ENCODE measurements at regions not wholly inside any gene's neighbourhood (a gene's known extent, or its start where the extent isn't known, plus 50 kb on each side); places are given as distances from the start of the nearest gene placed in this dataset.

- DNase-seq, result no peak
Observed at GRCh38 chr12:92489781-92490180, 213.0 kb upstream of the PLEKHG7 start.

DNA sequence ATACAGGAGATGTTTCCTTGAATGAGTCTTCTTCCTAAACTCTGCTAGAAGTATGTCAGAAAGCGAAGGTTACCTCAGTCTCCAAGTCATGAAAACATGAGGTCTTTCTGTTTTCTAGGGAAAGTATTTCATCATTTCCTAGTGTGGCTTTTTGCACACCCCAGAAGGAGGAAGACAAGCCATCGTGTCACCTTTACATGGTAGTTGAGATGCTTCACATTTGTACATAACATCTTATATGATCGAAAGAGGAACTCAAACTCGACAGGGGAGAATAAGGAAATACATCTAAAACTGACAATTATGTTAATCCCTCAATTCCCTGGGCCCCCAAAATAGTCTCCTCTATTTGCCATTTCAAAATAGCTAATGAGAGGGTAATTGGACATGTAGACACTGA is 214.1 kb upstream of the PLEKHG7 start:
- no peak for DNase-seq

DNA sequence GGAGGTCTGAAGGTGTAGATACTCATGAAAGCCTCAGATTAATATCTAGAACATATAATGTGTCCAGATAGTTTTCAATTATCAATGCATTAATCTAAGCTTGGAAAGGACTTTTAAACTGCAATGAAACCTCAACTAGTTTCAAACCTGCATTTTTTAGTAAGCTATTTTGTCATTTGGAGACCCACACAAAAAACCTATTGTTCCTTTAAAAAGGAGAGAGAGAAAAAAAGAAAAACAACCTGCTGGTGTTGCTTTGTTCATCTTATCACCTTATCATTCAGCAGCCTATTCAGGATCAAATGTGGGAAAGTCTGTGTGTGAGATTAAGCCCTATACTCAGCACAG is 215.7 kb upstream of the PLEKHG7 start:
- no peak for DNase-seq

DNA sequence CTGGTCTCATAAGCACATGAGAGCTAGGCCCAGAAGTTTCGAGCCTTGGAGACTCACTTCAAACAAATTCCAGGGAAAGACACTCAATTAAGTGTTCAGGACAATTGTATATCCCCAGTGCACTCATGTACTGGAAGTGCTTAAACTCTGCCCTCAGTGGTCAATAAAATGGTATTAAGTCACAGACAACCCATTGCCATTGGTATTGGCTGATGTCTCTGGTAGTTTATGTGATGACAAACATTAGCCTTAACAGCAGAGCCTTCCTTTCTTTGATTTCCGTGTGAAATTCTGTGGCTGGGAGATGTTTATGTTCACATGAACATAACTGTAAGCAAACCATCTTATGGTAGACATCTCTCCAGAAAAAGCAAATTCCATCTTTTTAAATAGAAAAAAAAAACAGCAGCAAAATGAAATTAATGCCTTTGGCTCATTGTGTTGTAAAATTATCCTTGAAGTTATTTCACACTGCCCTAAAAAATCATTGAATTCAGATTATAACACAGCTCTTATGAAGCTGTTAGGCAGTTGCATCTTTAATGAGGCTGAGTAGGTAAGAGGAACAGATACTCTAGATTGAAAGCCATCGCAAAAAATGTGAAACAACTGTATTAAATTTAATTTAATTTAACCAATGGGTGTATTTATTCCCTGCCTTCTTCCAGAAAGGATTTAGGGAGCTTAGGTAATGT is 216.2 kb upstream of the PLEKHG7 start:
- no peak for DNase-seq

GRCh38 chr12:92485351-92486348 is 217.1 kb upstream of the PLEKHG7 start:
- DNase-seq, result no peak

GRCh38 chr12:92482599-92482998 is 220.2 kb upstream of the PLEKHG7 start:
- DNase-seq, result no peak

DNA sequence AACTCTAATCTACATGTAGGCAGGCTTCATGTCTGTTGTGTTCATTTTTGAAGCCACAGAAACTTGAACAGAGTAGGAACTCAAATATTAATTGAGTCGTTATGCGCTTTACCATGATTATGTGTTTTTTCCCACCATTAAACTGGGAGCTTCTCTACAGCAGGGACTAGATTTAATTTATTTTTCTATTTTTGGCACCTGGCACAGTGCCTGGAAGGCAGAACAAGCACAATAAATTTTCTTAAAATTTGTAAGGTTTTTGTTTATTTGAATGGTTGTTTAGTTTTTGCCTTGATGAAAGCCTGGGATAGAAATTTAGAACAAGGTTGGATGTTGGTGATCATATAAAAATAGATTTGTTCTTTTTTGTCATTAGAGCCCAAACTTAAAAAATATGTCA is 221.7 kb upstream of the PLEKHG7 start:
- DNase-seq, result no peak

DNA sequence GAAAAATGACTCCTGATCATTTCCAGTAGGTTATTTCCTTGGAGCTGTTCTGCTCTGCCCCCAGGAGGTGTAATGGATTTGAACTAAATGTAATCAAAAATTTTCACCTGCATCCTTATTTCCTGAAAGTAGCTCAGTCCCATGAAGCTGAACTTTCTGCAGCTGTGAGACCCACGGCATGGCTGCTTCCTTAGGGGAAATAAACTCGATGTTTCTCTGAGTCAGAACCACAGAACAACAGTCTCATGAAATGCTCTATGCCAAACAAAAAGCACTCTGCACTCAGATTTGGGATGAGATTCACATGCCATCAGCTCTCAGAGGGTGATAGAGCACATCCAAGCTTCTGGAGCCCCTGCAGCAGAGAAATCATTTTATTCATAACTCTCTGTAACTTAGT is 224.1 kb upstream of the PLEKHG7 start:
- DNase-seq, result no peak

- DNase-seq, result no peak
Observed at GRCh38 chr12:92476844-92477243, 225.9 kb upstream of the PLEKHG7 start.

DNA sequence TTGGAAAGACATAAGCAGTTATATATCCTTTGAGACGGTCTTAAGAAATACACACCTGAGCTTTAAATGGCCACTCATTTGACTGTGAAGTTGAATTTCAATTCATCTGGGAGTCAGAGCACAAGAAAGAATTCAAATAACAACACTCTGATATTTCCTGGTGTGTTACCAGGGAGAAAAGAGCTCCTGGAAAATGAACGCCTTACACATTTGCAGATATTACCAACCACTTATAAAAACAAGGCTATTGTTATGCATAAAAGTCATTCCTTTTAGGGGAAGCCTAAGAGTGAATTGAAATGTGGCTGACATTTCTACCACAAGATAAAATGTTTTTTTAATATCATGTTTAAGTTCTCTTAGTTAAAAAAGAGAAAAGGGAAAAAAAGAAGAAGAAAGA is 229.2 kb upstream of the PLEKHG7 start:
- DNase-seq, result no peak

DNA sequence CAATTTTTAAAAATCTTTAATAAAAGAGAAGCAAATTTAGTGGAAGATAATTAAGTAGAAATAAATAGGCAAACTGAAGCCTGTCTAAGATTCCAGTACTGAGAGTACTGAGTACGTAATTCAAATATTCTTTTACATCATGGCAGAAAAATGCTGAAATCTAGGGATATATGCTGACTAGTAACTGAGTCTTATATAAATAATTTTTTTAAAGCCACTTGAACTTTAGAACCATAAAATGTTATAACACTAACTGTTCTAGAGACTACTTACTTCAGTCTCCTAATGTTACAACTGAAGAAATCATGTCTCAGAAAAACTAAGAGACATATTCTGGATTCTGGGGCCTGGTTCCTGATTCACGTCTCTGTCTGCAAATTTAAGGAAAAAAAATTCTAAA is 230.6 kb upstream of the PLEKHG7 start:
- DNase-seq, result no peak

GRCh38 chr12:92471551-92471950 is 231.2 kb upstream of the PLEKHG7 start:
- DNase-seq, result no peak

GRCh38 chr12:92470608-92471021 is 232.2 kb upstream of the PLEKHG7 start:
- no peak for DNase-seq

GRCh38 chr12:92469837-92470236 is 233.0 kb upstream of the PLEKHG7 start:
- no peak for DNase-seq

DNA sequence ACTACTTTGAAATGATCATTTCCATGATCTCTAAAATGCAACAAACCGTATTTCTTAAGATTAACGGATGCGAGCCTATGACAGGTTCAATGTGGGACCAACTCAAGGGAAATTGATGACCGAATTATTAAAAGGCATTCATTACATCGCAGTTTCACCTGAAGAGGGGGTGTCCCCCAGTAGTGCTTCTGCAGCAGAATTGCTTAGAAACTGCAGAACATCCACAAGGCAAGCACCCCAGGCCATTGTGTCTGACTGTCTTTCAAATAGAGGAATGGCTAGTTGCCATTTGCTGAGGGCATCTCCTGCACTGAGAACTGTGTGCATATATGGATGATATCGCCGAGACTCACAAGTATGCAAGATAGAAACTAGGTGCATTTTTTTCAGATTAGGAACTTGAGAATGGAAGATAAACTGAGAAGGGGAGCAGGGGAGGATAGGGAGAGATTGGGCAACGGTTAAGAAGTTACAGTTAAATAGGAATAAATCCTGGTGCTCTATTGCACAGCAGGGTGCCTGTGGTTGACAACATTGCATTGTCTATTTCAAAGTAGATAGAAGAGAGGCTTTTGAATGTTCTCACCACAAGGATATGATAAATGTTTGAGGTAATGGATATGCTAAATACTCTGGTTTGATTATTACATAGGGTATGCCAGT is 234.3 kb upstream of the PLEKHG7 start:
- DNase-seq, result no peak

- no peak for DNase-seq
Observed at GRCh38 chr12:92467886-92468285, 234.9 kb upstream of the PLEKHG7 start.

- DNase-seq, result no peak
Observed at GRCh38 chr12:92466391-92467305, 236.1 kb upstream of the PLEKHG7 start.

DNA sequence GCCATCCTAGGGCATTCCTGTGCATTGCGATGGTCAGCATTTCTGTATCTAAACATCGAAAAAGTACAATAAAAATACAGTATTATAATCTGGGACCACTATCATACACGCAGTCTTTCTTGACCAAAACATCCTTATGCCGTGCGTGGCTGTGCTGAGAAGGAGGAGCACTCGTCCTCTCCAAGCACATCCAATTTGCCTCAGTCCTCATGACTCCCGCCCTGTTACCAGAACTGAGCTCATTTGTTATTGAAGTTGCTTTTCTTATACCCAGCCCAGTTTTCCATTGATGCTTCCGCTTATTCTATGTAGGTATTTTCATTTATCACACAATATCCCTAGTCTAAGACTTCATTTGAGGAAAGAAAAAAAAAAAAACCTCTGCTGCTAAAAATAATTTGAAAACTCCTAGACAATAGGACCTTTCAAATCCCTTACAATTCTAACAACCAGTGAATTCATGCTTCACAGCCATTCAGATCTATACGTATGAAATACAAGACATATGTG is 236.9 kb upstream of the PLEKHG7 start:
- DNase-seq, result no peak

DNA sequence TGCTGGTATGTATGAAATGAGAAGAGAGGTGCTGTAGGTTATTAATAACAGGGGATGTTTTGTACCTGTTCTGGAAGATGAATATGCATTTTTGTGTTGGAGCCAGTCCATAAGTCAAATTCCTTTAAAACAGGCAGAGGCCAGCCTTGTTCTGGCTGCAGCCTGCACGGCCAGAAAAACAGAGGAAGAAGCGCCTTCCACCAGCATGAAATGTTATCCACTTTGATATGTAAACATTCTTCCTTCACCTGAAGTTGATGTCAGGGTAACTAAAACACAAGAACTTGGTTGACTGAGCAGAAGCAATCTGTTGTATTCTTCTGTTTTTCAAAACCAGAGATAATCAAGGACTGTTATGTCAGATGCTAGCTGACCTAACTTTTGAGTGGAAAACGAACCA is 237.9 kb upstream of the PLEKHG7 start:
- no peak for DNase-seq

DNA sequence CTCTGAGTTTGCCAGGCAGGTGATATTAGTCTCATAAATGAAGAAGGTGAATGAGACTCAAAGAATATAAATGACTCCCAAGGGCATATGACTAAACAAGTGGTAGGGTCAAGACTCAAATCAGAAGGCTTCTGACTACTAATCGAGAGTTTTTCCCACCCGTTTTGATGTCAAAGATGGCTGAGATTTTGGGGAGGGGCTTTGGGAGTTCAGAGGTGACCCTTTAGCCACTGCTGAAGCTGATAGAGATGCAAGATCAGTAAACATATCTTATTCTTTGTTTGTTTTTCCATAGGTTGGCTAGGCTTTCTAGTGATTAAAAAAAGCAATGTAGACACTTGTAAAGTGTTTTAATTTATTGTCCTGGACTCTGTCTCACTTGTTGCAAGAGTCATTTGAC is 239.6 kb upstream of the PLEKHG7 start:
- no peak for DNase-seq

- DNase-seq, result no peak
Observed at GRCh38 chr12:92462527-92462926, 240.3 kb upstream of the PLEKHG7 start.

- no peak for DNase-seq
Observed at GRCh38 chr12:92462049-92462448, 240.7 kb upstream of the PLEKHG7 start.
